NCI-H146 treated with DMSO at 0.1 percent for 48 hours (cell line): ENCODE measurements at regions not wholly inside any gene's neighbourhood (a gene's known extent, or its start where the extent isn't known, plus 50 kb on each side); places are given as distances from the start of the nearest gene placed in this dataset.

Experiments
- DNase-seq: peaks from one replicate; lab custom pipeline; 2025; ENCODE audit not compliant: unreplicated experiment; lab: John Stamatoyannopoulos, UW

GRCh38 chr10:6780008-6780677 lies 200.1 kb upstream of the PRKCQ start:
- DNase-seq, result no peak

- DNase-seq, result no peak
Measured at GRCh38 chr10:6778992-6779701, 199.1 kb upstream of the PRKCQ start.

GRCh38 chr10:6776170-6776569 lies 196.1 kb upstream of the PRKCQ start:
- DNase-seq, result no peak

- DNase-seq, result no peak
Measured at GRCh38 chr10:6774406-6774805, 194.3 kb upstream of the PRKCQ start.

- DNase-seq, result no peak
Measured at GRCh38 chr10:6771331-6771730, 191.3 kb upstream of the PRKCQ start.

- no peak for DNase-seq
Measured at GRCh38 chr10:6770846-6771245, 190.8 kb upstream of the PRKCQ start.

GRCh38 chr10:6769704-6770417 lies 189.8 kb upstream of the PRKCQ start:
- DNase-seq, result no peak

- DNase-seq, result no peak
Measured at GRCh38 chr10:6766131-6766801, 186.2 kb upstream of the PRKCQ start.

GRCh38 chr10:6763423-6763822 lies 183.3 kb upstream of the PRKCQ start:
- DNase-seq, result no peak

- DNase-seq, result no peak
Measured at GRCh38 chr10:6763001-6763400, 182.9 kb upstream of the PRKCQ start.

- no peak for DNase-seq
Measured at GRCh38 chr10:6759961-6760360, 179.9 kb upstream of the PRKCQ start.

GRCh38 chr10:6757158-6757557 lies 177.1 kb upstream of the PRKCQ start:
- DNase-seq, result no peak

- no peak for DNase-seq
Measured at GRCh38 chr10:6756716-6757115, 176.6 kb upstream of the PRKCQ start.

- DNase-seq, result no peak
Measured at GRCh38 chr10:6755781-6756460, 175.8 kb upstream of the PRKCQ start.

- DNase-seq, result no peak
Measured at GRCh38 chr10:6753644-6754043, 173.6 kb upstream of the PRKCQ start.

GRCh38 chr10:6751363-6751762 lies 171.3 kb upstream of the PRKCQ start:
- no peak for DNase-seq

- no peak for DNase-seq
Measured at GRCh38 chr10:6748981-6749635, 169.0 kb upstream of the PRKCQ start.

GRCh38 chr10:6748029-6748428 lies 168.0 kb upstream of the PRKCQ start:
- DNase-seq, result no peak

- DNase-seq, result no peak
Measured at GRCh38 chr10:6746782-6747181, 166.7 kb upstream of the PRKCQ start.

GRCh38 chr10:6743291-6743849 lies 163.3 kb upstream of the PRKCQ start:
- DNase-seq, result no peak
